Uterus (tissue), 3 donors: ENCODE measurements at regions not wholly inside any gene's neighbourhood (a gene's known extent, or its start where the extent isn't known, plus 50 kb on each side); places are given as distances from the start of the nearest gene placed in this dataset.
A peak's percentile ranks its signal among the peaks of the same experiment; 100 is the strongest.
"Not testable (repeated sequence)": the region's sequence is repeated elsewhere in the genome, so short reads cannot be mapped to it uniquely, and the experiment has no call there.

Experiments
- DNase-seq, 2 donors: peaks; one replicate each; pipeline ENCODE4 v3.0.0-alpha.2; 2019 to 2020
- H3K27ac ChIP-seq, 2 donors: fragments of 200-600 bp; sonication (generic); 1 replicate in 1 of 2; 2 replicates in 1 of 2; pipeline ENCODE4 v1.5.1; 2016 to 2018
- H3K27me3 ChIP-seq, 2 donors: fragments of 200-600 bp; sonication (generic); one replicate each; pipeline ENCODE4 v1.5.1; 2018 to 2019; ENCODE audit warnings: control low read depth in 1 of 2
- H3K36me3 ChIP-seq, 2 donors: fragments of 200-600 bp; sonication (generic); one replicate each; pipeline ENCODE4 v1.5.1; 2019; ENCODE audit warnings: control low read depth in 1 of 2
- H3K4me1 ChIP-seq, 2 donors: fragments of 200-600 bp; sonication (generic); one replicate each; pipeline ENCODE4 v1.5.1; 2018 to 2019; ENCODE audit warnings: control low read depth in 1 of 2
- H3K4me3 ChIP-seq, 2 donors: fragments of 200-600 bp; sonication (generic); 1 replicate in 1 of 2; 2 replicates in 1 of 2; pipeline ENCODE4 v1.5.1; 2018 to 2019; ENCODE audit warnings: mild to moderate bottlenecking in 1 of 2
- H3K9me3 ChIP-seq, 2 donors: fragments of 200-600 bp; sonication (generic); one replicate each; pipeline ENCODE4 v1.5.1; 2019; ENCODE audit warnings: control low read depth in 1 of 2
- POLR2A ChIP-seq, 2 donors: fragments of 450-650 bp; IDR thresholded peaks; one replicate each; pipeline ENCODE4 v1.6.1; 2016; ENCODE audit warnings: antibody characterized with exemption in 2 of 2, mild to moderate bottlenecking in 1 of 2, moderate library complexity in 1 of 2
- intact Hi-C: fragments of 100-400 bp; cut with DNase I; formaldehyde crosslinking; loops from one replicate; pipeline ENCODE4 v1.15.1; 2023; ENCODE audit warnings: low total_unique reads
- TF ChIP-seq, protein P1 (sequence below), 4 experiments: fragments of 200-600 bp in 2 of 4; fragments of 450-650 bp in 2 of 4; sonication (generic) in 2 of 4; IDR thresholded peaks; one replicate each; pipeline ENCODE4 v1.5.1; 2016 to 2019; ENCODE audit warnings: antibody characterized with exemption in 4 of 4, mild to moderate bottlenecking in 2 of 4, moderate library complexity in 1 of 4
- donor health status: DM: yes; HTN: yes; CAD: no.

DNA sequence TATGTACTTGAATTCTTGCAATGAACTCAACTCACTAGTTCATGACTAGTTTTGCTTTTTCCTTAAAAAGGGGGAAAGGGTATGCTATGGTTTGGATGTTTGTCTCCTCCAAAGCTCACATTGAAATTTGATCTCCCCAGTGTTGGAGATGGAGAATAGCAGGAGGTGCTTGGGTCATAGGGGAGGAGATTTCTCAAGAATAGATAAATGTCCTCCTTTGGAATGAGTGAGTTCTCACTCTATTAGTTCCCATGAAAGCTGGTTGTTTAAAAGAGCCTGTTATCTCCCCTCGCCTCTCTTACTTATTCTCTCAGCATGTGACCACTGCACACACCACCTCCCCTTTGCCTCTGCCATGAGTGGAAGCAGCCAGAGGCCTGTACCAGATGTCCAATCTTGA lies 109.4 kb upstream of the INTU start:
- Histone ChIP-seq H3K4me1 (no peaks in the 10 kb centered on the region), H3K9me3 (no peaks in the 10 kb centered on the region), H3K36me3 (no peaks in the 10 kb centered on the region), H3K27ac (no peak overlapping the region), H3K27me3 (no peaks in the 10 kb centered on the region), H3K4me3 (no peak overlapping the region)
- intact Hi-C loops, result no loop called here
- no peak for TF ChIP-seq POLR2A (IDR thresholded peaks at IDR 0.05)
- TF ChIP-seq, protein P1, sequence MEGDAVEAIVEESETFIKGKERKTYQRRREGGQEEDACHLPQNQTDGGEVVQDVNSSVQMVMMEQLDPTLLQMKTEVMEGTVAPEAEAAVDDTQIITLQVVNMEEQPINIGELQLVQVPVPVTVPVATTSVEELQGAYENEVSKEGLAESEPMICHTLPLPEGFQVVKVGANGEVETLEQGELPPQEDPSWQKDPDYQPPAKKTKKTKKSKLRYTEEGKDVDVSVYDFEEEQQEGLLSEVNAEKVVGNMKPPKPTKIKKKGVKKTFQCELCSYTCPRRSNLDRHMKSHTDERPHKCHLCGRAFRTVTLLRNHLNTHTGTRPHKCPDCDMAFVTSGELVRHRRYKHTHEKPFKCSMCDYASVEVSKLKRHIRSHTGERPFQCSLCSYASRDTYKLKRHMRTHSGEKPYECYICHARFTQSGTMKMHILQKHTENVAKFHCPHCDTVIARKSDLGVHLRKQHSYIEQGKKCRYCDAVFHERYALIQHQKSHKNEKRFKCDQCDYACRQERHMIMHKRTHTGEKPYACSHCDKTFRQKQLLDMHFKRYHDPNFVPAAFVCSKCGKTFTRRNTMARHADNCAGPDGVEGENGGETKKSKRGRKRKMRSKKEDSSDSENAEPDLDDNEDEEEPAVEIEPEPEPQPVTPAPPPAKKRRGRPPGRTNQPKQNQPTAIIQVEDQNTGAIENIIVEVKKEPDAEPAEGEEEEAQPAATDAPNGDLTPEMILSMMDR (IDR thresholded peaks at IDR 0.05), result no peak
- DNase-seq, result no peak

DNA sequence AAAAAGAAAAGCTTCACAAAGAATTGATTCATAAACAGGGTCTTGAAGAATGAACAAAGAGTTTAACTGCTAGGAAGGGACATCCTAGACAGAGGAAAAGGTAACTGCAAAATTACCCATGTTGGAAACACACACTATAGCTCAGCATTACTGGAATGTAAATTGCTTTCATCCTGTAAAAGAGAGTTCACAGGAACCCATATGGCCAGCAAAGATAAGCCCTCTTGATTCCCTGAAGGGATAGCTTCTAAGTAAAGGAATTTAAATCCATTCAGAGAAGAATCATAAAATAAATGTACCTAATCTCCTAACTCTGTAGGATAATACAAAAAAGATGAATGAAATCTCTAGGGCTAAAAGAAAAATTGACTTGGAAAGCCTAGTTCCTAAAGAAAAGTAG lies 107.1 kb upstream of the INTU start:
- Histone ChIP-seq H3K27ac (no peak overlapping the region), H3K4me1 (no peaks in the 10 kb centered on the region), H3K27me3 (no peaks in the 10 kb centered on the region), H3K36me3 (no peaks in the 10 kb centered on the region), H3K9me3 (no peaks in the 10 kb centered on the region), H3K4me3 (no peak overlapping the region)
- TF ChIP-seq POLR2A (IDR thresholded peaks at IDR 0.05), result no peak
- TF ChIP-seq, protein P1 (IDR thresholded peaks at IDR 0.05), result no peak
- intact Hi-C loops, result no loop called here
- DNase-seq, result no peak

DNA sequence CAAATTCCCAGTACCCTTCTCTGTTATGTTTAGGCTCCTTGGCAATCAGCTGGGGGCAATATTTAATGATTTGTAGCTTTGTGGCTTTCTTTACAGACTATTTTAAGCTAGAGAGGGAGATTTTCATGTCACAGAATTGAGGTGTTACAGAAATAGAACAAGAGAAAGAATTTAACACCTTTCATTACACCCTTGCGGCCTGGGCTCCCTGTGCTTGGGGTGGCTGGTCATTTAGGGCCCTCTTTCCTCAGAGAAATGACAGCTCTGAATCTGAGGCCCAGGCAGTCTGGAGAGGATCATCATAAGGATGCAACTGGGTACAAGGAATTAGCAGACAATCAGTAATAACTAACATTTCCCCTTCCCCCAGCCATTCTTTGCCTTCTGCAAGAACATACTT lies 104.5 kb upstream of the INTU start:
- intact Hi-C loops, result no loop called here
- TF ChIP-seq, protein P1 (IDR thresholded peaks at IDR 0.05), result no peak
- no peak for TF ChIP-seq POLR2A (IDR thresholded peaks at IDR 0.05)
- H3K9me3 ChIP-seq, result no peaks in the 10 kb centered on the region

DNA sequence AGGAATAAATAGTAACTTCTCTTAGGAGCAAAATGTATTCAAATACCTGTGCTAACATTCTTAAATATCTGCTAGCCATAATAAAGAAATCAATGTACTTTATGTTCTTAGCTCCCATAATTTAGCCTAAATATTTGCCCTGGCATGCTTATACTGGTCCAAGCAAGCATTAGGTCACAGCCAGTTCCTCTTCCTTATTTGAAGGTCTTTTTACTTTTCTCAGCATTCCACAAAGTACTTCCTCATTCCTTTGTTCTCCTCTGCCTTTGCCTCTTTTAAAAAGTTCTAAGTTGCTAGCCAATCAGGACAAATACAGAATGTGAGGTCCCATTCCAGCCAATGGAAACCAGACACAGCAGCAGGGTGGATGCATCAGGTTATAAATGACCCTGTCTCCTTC lies 102.9 kb upstream of the INTU start:
- not testable (repeated sequence) for H3K27me3 ChIP-seq

More for the DNA sequence above, 104.5 kb upstream of the INTU start:
- Histone ChIP-seq H3K27me3 (no peaks in the 10 kb centered on the region), H3K27ac (no peak overlapping the region), H3K4me3 (no peak overlapping the region), H3K36me3 (no peaks in the 10 kb centered on the region), H3K4me1 (no peaks in the 10 kb centered on the region)
- no peak for DNase-seq

DNA sequence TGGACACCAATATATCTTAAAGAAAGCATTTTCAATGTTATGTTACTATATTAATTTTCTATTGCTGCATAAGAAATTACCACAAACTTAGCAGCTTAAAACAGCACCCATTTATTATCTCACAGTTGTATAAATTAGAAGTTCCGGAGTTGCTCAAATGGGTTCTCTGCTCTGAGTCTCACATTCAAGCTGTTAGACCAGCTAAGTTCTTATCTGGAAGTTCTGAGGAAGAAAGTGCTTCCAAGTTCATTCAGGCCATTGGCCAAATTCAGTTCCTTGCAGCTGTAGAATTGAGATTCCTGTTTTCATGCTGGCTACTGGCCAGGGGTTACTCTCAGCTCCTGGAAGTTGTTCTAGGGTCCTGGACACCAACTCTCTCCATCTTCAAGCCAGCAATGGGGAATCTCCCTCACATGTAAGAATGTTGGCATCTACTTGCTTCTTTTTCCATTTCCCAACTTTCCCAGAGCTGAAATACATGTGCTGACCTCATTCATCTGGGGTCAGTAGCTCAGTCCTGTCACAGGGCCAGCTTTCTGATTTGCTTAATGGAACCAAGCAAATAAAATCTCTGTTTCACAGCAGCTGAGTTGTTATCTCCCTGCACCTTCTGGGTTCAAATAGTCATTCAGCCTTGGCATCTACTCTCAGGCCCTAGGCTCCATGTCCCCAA lies 99.6 kb upstream of the INTU start:
- Histone ChIP-seq H3K9me3 (no peaks in the 10 kb centered on the region), H3K4me1 (no peaks in the 10 kb centered on the region), H3K27me3 (no peaks in the 10 kb centered on the region), H3K4me3 (no peak overlapping the region), H3K36me3 (no peaks in the 10 kb centered on the region), H3K27ac (no peak overlapping the region)
- TF ChIP-seq POLR2A (IDR thresholded peaks at IDR 0.05), result no peak
- TF ChIP-seq, protein P1 (IDR thresholded peaks at IDR 0.05), result no peak
- peak; percentile 76 to 77 for DNase-seq
- intact Hi-C loops, result no loop called here

More for the DNA sequence above, 102.9 kb upstream of the INTU start:
- H3K9me3 ChIP-seq, H3K36me3 ChIP-seq, DNase-seq, H3K4me1 ChIP-seq, H3K27ac ChIP-seq, H3K4me3 ChIP-seq, intact Hi-C loops: not testable (repeated sequence)
